NCI-H1092 treated with DMSO at 0.1 percent for 48 hours (cell line): ENCODE measurements at regions not wholly inside any gene's neighbourhood (a gene's known extent, or its start where the extent isn't known, plus 50 kb on each side); places are given as distances from the start of the nearest gene placed in this dataset.
A peak's percentile ranks its signal among the peaks of the same experiment; 100 is the strongest.
"Not testable (repeated sequence)": the region's sequence is repeated elsewhere in the genome, so short reads cannot be mapped to it uniquely, and the experiment has no call there.

Experiments used
- DNase-seq: peaks from one replicate; lab custom pipeline; 2025; lab: John Stamatoyannopoulos, UW

GRCh38 chr6:28658475-28659249, 133.0 kb downstream of the GPX5 start:
- no peak for DNase-seq

- no peak for DNase-seq
Measured at GRCh38 chr6:28659250-28659566, 133.5 kb downstream of the GPX5 start.

GRCh38 chr6:28661097-28661713, 135.5 kb downstream of the GPX5 start:
- no peak for DNase-seq

- DNase-seq, result no peak
Measured at GRCh38 chr6:28664870-28665396, 139.3 kb downstream of the GPX5 start.

- DNase-seq, result no peak
Measured at GRCh38 chr6:28673417-28673786, 147.7 kb downstream of the GPX5 start.

GRCh38 chr6:28673787-28674671, 148.3 kb downstream of the GPX5 start:
- peak; percentile 37 for DNase-seq

- no peak for DNase-seq
Measured at GRCh38 chr6:28675600-28675999, 149.9 kb downstream of the GPX5 start.

GRCh38 chr6:28682542-28682941, 156.9 kb downstream of the GPX5 start:
- DNase-seq, result no peak

GRCh38 chr6:28682956-28683685, 157.4 kb downstream of the GPX5 start:
- not testable (repeated sequence) for DNase-seq

- peak; percentile 14 for DNase-seq
Measured at GRCh38 chr6:28683945-28684538, 158.4 kb downstream of the GPX5 start.

GRCh38 chr6:28685960-28686359, 160.3 kb downstream of the GPX5 start:
- not testable (repeated sequence) for DNase-seq

- DNase-seq, result peak; percentile 4
Measured at GRCh38 chr6:28686446-28687027, 160.9 kb downstream of the GPX5 start.

- not testable (repeated sequence) for DNase-seq
Measured at GRCh38 chr6:28687309-28687981, 161.8 kb downstream of the GPX5 start.

GRCh38 chr6:28691991-28692390, 166.3 kb downstream of the GPX5 start:
- not testable (repeated sequence) for DNase-seq

- DNase-seq, result no peak
Measured at GRCh38 chr6:28693033-28693750, 167.5 kb downstream of the GPX5 start.

- no peak for DNase-seq
Measured at GRCh38 chr6:28693751-28694443, 168.2 kb downstream of the GPX5 start.

- DNase-seq, result no peak
Measured at GRCh38 chr6:28695715-28696114, 170.0 kb downstream of the GPX5 start.

GRCh38 chr6:28696167-28696566, 170.5 kb downstream of the GPX5 start:
- DNase-seq, result no peak

- no peak for DNase-seq
Measured at GRCh38 chr6:28696682-28697081, 171.0 kb downstream of the GPX5 start.
